ENCODE measurements at regions not wholly inside any gene's neighbourhood (a gene's known extent, or its start where the extent isn't known, plus 50 kb on each side); places are given as distances from the start of the nearest gene placed in this dataset.

GRCh38 chr3:177935047-177935446 is 601.2 kb upstream of the KCNMB2 start:
- Histone ChIP-seq H3K36me3 (ENCODE audit: control insufficient read depth in 2 of 2, extremely low read depth in 1 of 2, insufficient read depth in 2 of 2, low read length in 2 of 2) (no peaks in the 10 kb centered on the region), H3K27me3 (ENCODE audit: control insufficient read depth in 2 of 2, insufficient read depth in 2 of 2, low read length in 2 of 2) (no peaks in the 10 kb centered on the region), H3K9me3 (replicated peaks; ENCODE audit: control insufficient read depth, insufficient read depth, low read length) (no peaks in the 10 kb centered on the region), H4K20me1 (replicated peaks; ENCODE audit: control insufficient read depth, extremely low read depth, insufficient read depth, low read length) (no peaks in the 10 kb centered on the region), H3K9me1 (replicated peaks; ENCODE audit: control insufficient read depth, extremely low read depth, insufficient read depth, low read length) (no peaks in the 10 kb centered on the region), H3K9ac (replicated peaks; ENCODE audit: extremely low read depth, insufficient read depth, low read length) (no peak overlapping the region), H2AFZ (ENCODE audit: low read depth, low read length) (no peak overlapping the region), H3K4me2 (ENCODE audit: insufficient read depth, low read length) (no peak overlapping the region), H3K4me1 (ENCODE audit: control insufficient read depth, extremely low read depth, insufficient read depth, low read length) (peaks cover 21% of the 10 kb centered on the region), H3K79me2 (ENCODE audit: control insufficient read depth, insufficient read depth, low read length) (no peaks in the 10 kb centered on the region), H3K27ac (ENCODE audit: insufficient read depth, low read depth, low read length) (no peak overlapping the region), H3K4me3 (replicated peaks in 1 of 3; ENCODE audit: insufficient read depth in 1 of 3, low read depth in 1 of 3, low read length in 3 of 3) (no peak overlapping the region)
- dilution Hi-C loops (cut with MboI; ENCODE audit: extremely low pct_ligation_motif_present, low sequenced_read_pairs) (no loop called here), intact Hi-C loops (cut with micrococcal nuclease) (no loop called here)
- no peak for DNase-seq (ENCODE audit: low read depth, low spot score)
- TF ChIP-seq MYC (IDR thresholded peaks at IDR 0.05; ENCODE audit: low read depth, low read length) (no peak), JUN (IDR thresholded peaks at IDR 0.05; ENCODE audit: borderline replicate concordance, insufficient read depth, insufficient read length, low read depth) (no peak), POLR2A (IDR thresholded peaks at IDR 0.05; ENCODE audit: low read depth, low read length) (no peak), GATA2 (IDR thresholded peaks at IDR 0.05; ENCODE audit: insufficient read depth, insufficient read length, low read depth, low read length) (no peak), MAX (IDR thresholded peaks at IDR 0.05; ENCODE audit: insufficient read depth, insufficient read length) (no peak), POLR2AphosphoS5 (IDR thresholded peaks at IDR 0.05; ENCODE audit: insufficient read depth, low read depth, low read length) (no peak), CTCF (IDR thresholded peaks at IDR 0.05; ENCODE audit: extremely low read depth in 1 of 2, insufficient read depth in 1 of 2, low read depth in 1 of 2, low read length in 2 of 2) (no peak), FOS (IDR thresholded peaks at IDR 0.05; ENCODE audit: borderline replicate concordance, insufficient read depth, low read length) (no peak), EZH2 (IDR thresholded peaks at IDR 0.05; ENCODE audit: borderline replicate concordance, low read depth, low read length, severe bottlenecking) (no peak)
- no peak for FAIRE-seq
- ChIA-PET POLR2A (no interaction called here), CTCF (no interaction called here)
- no TSS peak for BruUV-seq (replicated peaks)
